Anterior cingulate cortex (tissue), 58 donors: ENCODE measurements at regions not wholly inside any gene's neighbourhood (a gene's known extent, or its start where the extent isn't known, plus 50 kb on each side); places are given as distances from the start of the nearest gene placed in this dataset.

Source experiments
- DNase-seq, 58 donors: peaks; one replicate each; lab custom pipeline; 2025; lab: John Stamatoyannopoulos, UW

DNA sequence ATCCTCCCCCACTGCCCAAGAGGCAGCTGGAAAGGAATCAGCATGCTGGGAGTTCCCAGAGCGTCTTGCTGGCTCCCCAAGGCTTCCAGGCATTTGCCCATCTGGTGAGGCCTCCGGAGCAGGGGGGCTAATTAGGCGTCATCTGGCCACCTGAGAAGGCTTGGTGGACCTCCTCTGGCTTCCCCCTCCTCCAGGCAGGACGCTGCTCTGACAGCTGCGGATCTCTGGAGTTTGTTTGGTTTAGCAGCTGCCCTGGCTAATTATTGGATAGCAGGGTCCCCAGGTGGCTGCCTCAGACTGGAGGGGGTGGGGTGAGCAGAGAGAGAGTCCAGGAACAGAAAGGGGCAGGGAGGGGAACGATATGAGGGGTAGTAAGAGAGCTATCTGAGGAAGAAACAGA is 425.2 kb upstream of the MEX3C start:
- no peak for DNase-seq

GRCh38 chr18:51623653-51624052 is 426.2 kb upstream of the MEX3C start:
- DNase-seq, result no peak

DNA sequence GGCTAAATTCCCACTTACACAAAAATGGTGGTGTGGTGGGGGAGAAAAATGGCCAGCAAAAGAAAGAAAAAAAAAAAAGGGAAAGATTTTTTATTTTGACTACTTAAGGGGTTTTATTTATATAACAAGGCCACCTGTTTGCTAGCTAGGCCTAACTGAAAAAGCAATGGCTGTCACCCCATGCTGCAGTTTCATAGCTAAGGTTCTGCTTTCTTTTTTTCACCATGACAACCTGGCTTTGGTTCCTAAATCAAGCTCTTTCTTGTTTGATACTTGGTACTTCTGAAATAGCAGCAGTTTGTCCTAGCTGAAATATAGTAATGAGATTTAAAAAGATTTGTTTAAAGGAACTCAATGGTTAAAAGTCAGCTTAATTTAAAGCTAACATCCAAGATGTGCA is 433.2 kb upstream of the MEX3C start:
- DNase-seq, result no peak

DNA sequence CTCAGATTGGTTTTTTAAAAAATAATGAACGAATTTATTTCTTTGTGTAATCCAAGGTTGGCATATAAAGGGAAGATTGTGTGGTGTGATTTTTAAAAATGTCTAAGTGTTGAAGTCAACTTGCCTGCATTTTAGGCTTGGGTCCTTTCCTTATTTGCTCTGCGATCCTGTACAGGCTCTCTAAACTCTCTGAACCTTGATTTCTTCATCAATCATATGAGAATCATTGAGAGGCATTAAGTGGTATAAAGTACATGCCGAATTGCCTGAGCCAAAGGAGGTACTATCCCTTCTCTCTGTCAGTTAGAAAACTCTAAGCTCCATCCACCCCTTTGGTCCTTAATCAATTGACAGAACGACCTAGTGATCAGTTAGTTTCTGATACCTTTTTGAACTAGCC is 440.4 kb upstream of the MEX3C start:
- no peak for DNase-seq

- DNase-seq, result no peak
These were observed 442.1 kb upstream of the MEX3C start for GRCh38 chr18:51639541-51639940.

DNA sequence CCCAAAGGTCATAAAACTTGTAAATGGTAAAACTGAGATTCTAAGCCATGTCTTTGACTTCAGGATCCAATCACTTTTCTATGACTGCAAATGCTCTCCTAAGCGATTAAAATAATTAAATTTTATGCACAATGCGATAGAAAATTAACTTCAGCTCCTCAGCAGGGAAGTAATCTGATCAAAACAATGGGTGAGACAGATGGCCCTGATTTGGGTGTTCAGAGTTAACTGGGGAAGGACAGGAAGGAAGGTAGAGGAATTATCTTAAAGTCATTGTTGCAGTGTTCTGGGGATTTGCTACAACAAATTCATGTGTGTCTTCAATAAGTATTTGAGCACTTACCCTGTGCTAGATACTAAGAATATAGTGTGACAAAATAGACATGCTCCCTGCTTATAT is 446.0 kb upstream of the MEX3C start:
- no peak for DNase-seq

GRCh38 chr18:51645607-51646006 is 448.1 kb upstream of the MEX3C start:
- no peak for DNase-seq

- DNase-seq, result no peak
These were observed 449.9 kb upstream of the MEX3C start for GRCh38 chr18:51647346-51647745.

DNA sequence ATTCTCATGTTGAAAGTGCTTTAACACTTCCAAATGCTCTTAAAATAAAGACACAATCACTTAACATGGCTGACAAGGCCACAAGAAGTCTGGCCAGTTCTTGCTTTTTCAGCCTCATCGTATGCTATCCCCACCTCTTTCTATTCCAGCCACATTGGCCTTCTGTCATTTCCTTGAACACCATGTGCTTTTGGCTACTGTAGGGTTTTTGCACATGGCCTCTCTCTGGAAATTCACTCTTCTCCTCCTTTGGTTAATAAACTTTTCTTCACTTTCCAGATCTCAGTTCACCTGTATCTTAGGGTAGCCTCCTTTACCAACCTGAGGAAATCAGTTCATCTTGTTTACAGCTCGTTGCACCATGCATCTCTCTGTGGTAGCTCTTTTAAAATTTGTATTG is 450.5 kb upstream of the MEX3C start:
- no peak for DNase-seq

- DNase-seq, result no peak
These were observed 452.3 kb upstream of the MEX3C start for GRCh38 chr18:51649796-51650195.

DNA sequence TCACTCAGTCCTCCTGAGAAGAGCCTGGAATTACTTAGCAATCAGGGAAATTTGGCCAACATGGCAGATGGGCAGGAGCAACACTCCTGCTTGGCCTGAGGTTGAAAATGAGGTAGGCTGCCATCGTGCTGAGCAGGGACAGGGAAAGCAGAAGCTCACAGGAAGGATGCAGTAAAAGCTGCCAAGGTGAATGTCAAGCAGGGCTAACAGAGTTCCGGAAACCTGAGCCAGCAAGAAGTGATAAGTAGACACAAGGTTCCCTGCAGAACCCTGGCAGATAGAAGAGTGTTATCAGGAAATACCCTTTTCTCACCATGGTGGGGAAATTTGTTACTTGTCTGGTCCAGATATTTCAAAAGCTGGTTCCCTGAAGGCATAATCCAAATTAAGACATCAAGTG is 454.3 kb upstream of the MEX3C start:
- no peak for DNase-seq

DNA sequence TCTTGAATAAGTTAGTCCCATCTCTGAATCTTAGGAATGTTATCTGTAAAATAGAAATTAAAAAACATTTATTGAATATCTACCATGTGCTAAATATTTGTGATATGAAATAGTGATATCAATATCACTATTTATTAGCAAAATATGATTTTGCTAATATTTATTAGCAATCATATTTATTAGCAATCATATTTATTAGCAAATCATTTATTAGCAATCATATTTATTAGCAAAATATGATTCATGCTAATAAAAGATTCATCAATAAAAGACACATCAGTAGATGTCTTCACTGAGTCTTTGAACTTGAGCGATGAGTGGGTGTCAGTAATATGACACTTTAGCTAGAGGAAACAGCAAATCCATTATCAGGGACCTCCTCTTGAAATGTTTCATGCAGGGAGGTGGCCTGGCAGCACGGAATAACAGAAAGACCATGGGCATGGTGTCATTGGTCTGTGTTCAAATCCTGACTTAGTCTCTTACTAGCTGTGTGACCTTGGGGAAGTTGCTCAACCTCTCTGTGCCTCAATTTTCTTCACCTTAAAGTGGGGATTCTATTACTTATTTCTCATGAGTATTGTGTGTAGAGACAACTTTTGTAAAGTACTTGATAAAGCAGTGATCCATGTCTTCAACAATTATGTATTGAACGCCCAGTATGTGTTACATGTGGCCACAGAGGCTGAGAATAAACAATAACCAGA is 456.2 kb upstream of the MEX3C start:
- no peak for DNase-seq

GRCh38 chr18:51654488-51655326 is 457.2 kb upstream of the MEX3C start:
- DNase-seq, result no peak

DNA sequence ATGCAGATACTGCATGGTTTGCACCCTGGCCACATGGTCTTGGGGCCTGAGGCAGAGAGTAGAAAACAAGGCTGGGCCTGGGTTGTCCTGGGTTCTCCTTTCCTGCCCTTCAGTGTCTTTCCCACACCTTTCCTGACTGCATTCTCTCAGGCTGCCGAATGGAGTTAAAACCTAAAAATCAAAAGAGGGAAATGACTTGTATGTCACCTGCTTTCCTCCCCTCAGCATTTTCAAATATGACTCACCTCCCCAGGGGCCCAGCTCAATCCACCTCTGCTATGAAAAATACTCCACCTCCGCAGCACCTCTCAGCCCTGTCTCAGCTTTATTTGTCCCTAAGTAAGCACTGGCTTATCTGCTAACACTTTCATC is 457.8 kb upstream of the MEX3C start:
- peak in 1 of 58 donors; percentile 20 for DNase-seq

DNA sequence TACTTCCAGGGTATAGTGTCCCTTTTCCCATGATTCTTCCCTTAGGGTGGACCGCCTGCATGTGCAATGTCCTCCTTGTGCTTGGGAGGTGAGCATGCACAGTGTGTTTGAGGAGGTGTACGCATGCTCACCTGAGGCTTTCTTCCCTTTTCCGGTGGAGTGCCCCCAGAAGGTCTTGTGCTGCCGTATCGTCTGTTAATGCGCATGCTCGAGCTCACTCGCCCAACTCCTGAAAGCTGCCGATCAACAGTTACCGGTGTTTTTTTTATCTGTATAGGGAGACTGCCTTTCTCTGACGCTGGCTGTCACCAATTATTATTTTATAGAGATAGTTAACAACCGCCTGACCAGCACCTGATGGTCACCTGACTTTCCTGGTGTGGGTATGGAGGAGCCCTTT is 458.8 kb upstream of the MEX3C start:
- no peak for DNase-seq

GRCh38 chr18:51658436-51658835 is 461.0 kb upstream of the MEX3C start:
- no peak for DNase-seq

DNA sequence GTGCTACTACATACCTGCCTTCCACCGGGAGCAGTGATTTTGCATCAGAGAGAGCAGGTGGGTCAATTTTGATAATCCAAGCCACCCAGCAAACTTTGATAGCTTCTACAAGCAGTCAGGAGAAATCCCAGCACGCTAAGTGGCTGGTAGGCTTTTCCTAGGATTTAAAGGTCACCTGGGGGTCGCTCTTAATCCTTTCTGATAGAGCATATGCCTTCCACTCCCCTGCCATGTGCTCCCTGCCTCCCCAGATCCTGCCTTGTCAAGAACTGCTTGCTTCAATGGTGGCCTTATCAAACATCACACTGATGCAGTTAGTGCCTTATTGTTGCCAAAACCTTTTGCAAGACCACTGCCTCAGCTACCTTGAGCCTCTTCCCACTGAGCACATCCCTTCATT is 462.3 kb upstream of the MEX3C start:
- DNase-seq, result no peak

GRCh38 chr18:51660188-51660715 is 462.8 kb upstream of the MEX3C start:
- no peak for DNase-seq

- no peak for DNase-seq
These were observed 466.8 kb upstream of the MEX3C start for GRCh38 chr18:51664236-51664635.

DNA sequence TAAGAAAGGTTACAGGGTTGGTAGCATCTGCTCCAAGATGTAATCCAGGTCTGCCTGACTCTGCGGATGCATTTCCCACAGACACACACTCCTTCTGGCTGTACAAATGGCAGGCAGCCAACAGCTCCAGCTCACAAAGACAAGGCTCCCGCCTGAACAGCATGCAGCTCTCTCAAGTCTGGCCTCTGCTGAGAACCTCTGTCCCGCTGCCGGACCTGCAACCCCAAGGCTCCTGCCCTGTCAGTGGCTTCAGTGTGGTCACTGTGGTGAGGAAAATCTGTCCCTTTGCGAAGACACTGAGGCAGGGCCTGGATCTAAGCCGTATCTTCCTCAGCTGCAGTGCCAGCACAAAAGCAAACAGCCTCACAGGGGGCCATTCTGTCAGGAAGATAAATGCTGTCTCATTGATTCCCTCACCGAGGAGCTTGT is 469.3 kb upstream of the MEX3C start:
- peak in 51 of 58 donors; percentile 5 to 81 (median 37) for DNase-seq

DNA sequence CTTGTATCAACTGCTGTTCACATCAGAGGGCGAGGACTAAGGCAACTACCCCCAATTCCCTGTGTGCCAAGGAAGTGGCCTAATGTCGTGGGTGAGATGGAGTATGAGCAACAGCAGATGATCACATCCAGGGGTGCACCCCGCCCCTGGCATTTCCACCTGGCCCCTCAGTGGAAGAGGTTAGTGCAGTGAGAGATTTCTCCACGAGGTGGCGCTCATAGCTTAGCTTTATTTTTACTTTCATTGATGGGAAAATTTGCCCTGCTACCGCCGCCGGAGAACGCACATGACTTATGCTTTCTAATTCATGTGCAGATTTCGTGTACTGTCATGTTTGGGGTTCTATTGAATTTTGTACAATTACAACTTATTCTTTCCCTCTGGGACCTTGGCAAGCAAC is 470.6 kb upstream of the MEX3C start:
- DNase-seq, result peak in 52 of 58 donors; percentile 5 to 78 (median 38)

DNA sequence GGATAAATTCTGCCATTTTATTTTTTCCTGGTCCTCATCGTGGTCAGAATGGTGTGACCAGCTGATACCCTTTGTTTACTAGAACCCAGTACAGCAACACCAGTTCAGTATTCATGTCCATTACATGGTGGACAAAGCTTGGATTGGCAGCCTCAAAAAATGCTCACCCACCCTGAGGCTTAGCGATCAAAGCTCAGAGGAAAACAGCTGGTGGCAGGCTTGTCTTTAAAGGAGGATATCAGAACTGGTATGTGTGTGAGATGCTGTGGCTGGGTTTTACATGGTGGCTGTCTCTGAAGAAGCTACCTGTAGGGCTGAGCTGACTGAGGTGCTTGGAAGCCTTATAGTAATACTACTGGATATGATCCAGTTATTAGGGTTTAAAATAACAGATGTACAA is 471.1 kb upstream of the MEX3C start:
- no peak for DNase-seq
